Neural cell (in vitro differentiated cells): ENCODE measurements at regions not wholly inside any gene's neighbourhood (a gene's known extent, or its start where the extent isn't known, plus 50 kb on each side); places are given as distances from the start of the nearest gene placed in this dataset.

ENCODE experiments used
- POLR2AphosphoS5 ChIP-seq: IDR thresholded peaks from 2 replicates; pipeline ENCODE4 v1.6.1; 2012
- SMC3 ChIP-seq: fragments of 450-650 bp; conservative IDR thresholded peaks from 2 replicates; pipeline ENCODE4 v1.6.1; 2014; ENCODE audit warnings: antibody characterized with exemption, mild to moderate bottlenecking, moderate library complexity; ENCODE audit not compliant: poor library complexity
- TF ChIP-seq, protein P1 (sequence below): fragments of 450-650 bp; IDR thresholded peaks from 2 replicates; pipeline ENCODE4 v1.5.1; 2014; ENCODE audit warnings: antibody characterized with exemption, mild to moderate bottlenecking, moderate library complexity; ENCODE audit not compliant: poor library complexity, severe bottlenecking

DNA sequence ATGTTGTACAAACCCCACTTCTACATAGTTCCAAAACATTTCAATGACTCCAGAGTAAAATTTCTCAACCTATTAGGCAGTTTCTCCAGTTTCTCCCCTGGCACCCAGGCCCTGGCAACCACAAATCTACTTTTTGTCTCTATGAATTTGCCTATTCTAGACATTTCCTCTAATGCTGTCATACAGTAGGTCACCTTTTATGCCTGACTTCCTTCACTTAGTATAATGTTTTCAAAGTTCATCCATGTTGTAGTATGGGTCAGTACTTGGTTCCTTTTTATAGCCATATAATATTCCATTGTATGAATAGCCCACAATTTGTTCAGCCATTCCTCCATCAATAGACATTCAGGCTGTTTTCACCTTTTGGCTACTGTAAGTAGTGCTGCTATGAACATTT lies 67.0 kb downstream of the SPRING1 start:
- TF ChIP-seq, protein P1, sequence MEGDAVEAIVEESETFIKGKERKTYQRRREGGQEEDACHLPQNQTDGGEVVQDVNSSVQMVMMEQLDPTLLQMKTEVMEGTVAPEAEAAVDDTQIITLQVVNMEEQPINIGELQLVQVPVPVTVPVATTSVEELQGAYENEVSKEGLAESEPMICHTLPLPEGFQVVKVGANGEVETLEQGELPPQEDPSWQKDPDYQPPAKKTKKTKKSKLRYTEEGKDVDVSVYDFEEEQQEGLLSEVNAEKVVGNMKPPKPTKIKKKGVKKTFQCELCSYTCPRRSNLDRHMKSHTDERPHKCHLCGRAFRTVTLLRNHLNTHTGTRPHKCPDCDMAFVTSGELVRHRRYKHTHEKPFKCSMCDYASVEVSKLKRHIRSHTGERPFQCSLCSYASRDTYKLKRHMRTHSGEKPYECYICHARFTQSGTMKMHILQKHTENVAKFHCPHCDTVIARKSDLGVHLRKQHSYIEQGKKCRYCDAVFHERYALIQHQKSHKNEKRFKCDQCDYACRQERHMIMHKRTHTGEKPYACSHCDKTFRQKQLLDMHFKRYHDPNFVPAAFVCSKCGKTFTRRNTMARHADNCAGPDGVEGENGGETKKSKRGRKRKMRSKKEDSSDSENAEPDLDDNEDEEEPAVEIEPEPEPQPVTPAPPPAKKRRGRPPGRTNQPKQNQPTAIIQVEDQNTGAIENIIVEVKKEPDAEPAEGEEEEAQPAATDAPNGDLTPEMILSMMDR = no peak
- TF ChIP-seq POLR2AphosphoS5 (no peak), SMC3 (no peak)
